NOMO-1 (cell line): ENCODE measurements at regions not wholly inside any gene's neighbourhood (a gene's known extent, or its start where the extent isn't known, plus 50 kb on each side); places are given as distances from the start of the nearest gene placed in this dataset.
"Not testable (repeated sequence)": the region's sequence is repeated elsewhere in the genome, so short reads cannot be mapped to it uniquely, and the experiment has no call there.

Experiments used
- DNase-seq, 2 experiments: peaks; one replicate each; lab custom pipeline; 2025; ENCODE audit not compliant: unreplicated experiment in 2 of 2; lab: John Stamatoyannopoulos, UW

- DNase-seq: no peak
Measured at GRCh38 chr1:201718346-201719202, 110.4 kb upstream of the IPO9 start.

GRCh38 chr1:201719812-201720521 is 109.0 kb upstream of the IPO9 start:
- no peak for DNase-seq

DNA sequence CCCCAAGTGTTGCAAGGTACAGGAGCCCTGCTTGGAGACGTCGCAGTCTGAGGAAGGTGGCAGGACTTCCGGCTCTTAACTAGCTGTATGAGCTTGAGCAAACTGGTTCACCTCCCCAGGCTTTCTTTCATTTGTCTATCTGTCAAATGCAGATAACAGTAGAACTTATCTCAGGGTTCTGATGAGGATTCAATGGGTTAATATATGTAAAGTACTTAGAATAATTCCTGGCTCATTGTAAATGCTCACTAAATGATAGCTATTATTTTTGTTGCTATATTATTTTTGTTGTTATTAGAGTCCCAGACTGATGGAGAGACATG is 108.5 kb upstream of the IPO9 start:
- no peak for DNase-seq

- DNase-seq: no peak
Measured at GRCh38 chr1:201721082-201722049, 107.6 kb upstream of the IPO9 start.

DNA sequence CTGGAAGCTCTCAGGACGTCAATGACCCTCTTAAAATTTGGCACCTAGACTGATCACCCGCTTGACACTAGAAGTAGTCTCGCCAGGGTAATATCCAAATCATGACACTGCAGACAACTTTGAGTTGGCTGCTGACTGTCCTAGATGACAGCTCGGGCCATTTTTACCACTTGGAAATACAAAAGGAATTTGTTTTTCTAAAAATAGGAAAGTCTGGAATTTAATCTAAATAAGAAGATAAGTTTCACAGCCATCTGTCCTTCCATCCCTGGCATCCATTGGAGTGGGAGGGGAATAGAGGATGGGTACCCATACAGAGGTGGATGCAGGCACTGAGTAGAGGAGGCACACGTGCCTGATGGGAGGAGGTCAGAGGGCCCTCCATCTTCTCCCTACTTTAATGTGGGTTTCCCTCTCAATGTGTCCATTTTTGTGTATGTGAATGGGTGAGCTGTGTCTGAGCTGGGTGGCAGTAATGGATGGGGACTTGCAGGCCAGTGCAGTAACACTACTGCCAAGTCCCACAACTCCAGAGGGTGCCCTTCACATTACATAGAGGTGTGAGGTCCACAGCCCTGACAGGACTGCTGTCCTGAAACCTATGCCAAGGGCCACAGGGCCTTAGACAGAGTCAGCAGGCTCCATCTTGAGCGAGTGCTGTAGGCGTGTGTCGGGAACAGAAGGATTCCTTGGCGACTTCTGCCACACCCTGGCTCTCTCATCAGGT is 104.8 kb upstream of the IPO9 start:
- DNase-seq: no peak

GRCh38 chr1:201724766-201725118 is 104.2 kb upstream of the IPO9 start:
- DNase-seq: no peak

DNA sequence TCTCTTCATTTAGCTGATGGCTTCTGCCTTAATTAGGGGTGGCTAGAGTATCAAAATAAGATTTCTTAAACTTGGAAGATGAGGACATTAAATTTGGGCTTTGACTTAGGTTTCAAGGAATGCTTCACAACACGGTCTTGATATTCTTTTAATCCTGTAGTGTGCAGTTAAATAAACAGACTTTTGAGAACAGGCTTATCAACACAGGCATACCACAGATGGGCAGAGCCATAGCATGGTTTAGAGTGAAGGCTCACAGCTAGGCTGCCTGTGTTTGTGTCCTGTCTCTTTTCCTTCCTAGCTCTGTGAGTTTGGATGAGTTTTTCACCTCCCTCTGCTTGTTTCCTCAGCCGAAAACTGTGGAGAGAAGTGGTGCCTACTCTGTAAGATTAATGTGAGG is 102.3 kb upstream of the IPO9 start:
- DNase-seq: no peak

DNA sequence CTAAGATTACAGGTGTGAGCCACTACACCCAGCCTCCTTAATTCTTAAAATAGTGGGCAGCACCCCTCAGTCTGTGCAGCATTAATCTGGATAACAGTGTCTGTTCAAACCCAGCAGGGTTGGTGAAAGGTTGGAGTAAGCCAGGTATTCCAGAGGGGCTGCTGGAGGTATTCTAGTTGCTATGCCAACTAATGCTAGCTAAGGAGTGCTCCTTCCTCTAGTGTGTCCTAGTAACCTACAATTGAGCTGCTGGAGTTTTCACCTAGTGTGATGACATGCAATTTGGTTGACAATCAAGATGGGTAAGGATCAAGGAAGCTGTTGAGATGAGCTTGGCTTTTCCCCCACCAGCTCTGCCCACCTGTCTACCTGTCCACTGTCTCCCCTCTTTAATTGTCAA is 100.2 kb upstream of the IPO9 start:
- no peak for DNase-seq

DNA sequence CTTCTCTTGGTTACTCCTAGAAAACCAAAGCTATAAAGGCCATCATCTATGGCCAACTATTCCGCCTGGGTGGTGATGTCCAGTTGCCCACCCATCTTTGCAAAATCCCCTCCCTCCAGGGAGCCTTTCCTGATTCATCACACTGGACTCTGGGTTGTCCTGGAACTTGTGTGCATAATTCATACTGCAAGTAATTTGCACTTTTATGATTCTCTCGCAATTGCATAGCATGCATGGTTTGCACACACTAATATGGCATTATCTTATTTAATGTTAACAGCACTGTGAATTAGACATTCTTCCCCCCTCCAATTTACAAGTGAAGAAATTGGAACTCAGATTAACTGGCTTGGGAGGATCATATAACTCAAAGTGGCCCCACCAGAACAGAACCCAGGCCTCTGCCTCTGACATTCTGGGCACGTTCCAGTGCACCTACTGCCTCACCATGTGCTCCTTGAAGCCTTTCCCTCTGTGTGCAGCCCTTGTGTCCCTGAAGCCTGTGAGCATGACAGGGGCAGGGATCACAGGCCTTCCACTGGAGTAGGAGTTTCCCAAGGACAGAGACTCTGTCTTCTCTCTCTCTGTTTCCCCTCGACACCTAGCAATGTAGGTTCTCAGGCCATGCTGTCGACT is 98.9 kb upstream of the IPO9 start:
- no peak for DNase-seq

DNA sequence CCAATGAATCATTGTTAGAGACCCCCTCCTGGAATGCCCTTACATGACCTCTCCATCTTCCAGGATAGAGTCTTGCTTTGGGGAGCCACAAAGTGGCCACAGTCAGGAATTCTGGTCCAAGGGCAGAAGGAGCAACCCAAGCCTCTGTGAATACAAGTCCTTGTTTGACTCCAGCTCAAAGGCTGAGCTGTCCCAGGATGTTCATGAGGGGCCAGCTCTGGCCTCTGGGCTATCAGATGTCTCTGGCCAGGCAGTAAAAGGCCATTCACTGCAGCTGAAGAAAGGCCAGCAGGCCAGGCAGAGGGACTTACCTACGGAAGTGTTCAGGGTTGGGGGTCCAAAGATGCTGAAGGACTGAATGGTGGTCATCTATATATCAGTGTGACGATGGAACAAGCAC is 98.3 kb upstream of the IPO9 start:
- no peak for DNase-seq

DNA sequence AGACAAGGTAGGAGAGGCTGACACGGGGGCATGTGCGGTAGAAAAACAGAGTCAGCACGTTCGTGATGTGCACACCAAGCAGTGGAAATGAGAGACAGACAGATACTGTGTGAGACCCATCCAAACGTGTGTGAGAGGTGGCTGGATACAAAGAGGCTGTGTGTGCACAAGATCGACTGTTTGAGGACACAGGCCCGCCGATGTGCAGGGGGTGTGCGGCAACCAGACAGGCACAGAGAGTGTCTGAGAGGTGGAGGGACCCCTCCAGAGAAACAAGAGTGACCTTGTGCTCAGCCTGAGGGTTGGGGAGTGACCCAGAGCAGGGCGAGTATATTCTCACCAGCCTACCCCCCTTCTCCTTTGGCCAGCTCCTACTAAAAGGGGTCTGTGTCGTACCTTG is 97.8 kb upstream of the IPO9 start:
- no peak for DNase-seq

DNA sequence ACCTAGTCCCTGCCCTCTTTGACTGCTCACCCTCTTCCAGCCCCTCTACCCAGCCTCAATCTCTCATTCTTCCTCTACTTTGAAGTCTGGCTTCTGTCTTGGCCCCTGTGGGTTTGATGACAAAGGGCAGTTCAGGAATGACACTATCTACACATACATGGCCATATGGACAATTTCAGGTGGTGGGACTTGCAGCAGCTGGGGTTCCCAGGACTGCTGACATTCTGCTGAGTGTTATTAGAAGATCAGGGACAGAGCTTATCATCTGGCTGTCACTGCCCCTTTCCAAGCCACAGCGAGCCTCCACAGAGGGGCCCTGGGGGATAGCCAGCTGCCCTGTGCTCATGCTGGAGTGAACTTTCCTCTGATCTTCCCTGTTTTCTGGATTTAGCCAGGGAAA is 97.4 kb upstream of the IPO9 start:
- DNase-seq: no peak

DNA sequence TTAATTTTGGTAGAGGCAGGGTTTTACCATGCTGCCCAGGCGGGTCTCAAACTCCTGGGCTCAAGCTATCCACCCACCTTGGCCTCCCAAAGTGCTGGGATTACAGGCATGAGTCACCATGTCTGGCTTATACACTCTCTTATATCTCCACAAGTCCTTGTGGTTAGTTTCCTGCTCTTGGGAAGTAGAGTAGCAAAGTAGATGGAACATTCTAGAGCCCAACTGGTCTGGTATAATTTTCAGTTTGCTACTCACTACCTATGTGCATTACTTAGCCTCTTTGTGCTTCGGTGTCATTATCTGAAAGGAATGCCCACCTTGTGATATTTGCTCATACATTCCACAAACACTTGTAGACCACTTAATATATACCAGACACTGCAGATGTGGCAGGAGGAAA is 96.6 kb upstream of the IPO9 start:
- DNase-seq: no peak

GRCh38 chr1:201734221-201734620 is 94.7 kb upstream of the IPO9 start:
- not testable (repeated sequence) for DNase-seq

GRCh38 chr1:201734786-201735185 is 94.2 kb upstream of the IPO9 start:
- no peak for DNase-seq

DNA sequence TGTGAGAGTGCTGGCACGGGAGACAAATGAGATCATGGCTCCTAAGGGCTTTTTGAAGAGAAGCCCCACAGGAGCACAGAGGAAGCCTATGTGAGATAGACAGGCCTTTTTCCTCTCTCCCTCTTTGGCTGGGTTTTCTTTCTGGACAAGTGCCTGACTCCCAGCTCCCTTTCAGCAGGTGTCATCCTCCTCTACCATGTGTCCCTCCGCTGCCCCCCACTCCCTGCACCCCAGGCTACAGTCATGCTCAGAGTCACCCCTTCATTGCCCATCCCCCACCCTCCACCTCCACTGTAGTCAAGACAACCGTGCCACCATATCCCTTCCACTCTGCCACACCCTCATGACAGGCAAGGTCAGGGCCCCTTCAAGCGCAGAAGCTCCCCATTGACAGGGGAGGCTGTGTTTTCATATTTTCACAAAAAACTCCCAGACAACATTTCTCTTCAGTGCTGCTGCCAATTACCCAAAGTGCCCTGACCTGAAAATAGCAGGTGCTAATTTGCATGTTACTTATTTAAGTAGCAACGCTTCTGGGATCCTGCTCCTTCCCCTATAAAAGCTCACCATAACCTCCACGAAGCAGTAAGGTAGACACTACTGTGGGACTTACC is 92.1 kb upstream of the IPO9 start:
- DNase-seq: no peak

DNA sequence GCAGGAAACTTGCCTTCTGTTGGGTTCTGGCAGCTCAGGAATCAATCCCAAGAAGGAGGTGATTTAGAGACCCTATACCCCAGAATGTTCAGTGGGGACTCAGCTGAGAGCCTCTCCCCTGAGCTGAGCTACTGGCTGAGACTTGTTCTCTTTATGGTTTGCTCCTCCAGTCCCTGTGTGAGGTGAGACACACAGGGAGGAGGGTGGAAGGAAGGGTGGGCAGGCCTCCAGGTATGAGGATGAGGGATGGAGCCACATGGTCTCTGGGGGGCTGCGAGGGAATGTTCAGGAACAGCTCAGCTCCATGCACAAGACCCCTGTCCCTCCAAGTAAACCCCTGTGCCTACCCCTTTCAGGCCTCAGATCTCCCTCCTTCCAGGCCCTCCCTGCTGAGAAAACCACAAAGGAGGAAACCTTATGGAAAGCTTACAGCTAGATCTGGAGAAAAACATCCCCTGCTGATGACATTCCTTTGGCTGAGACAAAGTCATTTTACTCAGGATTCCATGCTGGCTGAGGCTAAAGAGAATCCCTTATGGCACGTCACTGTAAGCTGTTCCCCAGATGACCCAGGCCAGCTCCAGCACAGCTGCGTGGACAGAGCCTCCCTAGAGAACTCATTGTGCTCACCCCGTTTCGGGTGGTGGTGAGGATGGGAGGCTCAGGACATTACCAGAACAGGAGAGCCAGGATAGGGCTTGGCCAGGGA is 91.5 kb upstream of the IPO9 start:
- DNase-seq: no peak

- no peak for DNase-seq
Measured at GRCh38 chr1:201739080-201739479, 89.9 kb upstream of the IPO9 start.

GRCh38 chr1:201739492-201740085 is 89.4 kb upstream of the IPO9 start:
- peak; percentile 42 to 64 for DNase-seq
